ENCODE measurements at regions not wholly inside any gene's neighbourhood (a gene's known extent, or its start where the extent isn't known, plus 50 kb on each side); places are given as distances from the start of the nearest gene placed in this dataset.

GRCh38 chr10:10477844-10478243, 539.8 kb upstream of the CELF2 start:
- no peak for DNase-seq

DNA sequence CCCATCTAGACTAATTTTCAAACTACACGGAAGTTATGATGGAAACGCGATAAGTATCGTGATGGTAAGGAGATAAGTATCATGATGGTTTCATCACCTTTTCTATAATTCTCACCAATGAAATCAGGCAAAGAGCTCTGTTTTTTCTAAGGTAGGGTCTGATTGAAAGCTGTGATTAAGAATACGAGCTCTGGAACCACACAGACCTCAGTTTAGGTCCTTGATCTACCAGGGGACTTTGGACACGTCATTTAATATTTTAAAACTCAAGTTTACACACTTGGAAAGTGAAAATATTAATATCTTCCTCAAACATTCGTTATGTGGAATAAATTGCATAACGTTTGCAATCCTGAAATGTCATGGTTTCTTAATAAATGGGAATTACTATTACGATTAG, 538.2 kb upstream of the CELF2 start:
- DNase-seq = no peak

DNA sequence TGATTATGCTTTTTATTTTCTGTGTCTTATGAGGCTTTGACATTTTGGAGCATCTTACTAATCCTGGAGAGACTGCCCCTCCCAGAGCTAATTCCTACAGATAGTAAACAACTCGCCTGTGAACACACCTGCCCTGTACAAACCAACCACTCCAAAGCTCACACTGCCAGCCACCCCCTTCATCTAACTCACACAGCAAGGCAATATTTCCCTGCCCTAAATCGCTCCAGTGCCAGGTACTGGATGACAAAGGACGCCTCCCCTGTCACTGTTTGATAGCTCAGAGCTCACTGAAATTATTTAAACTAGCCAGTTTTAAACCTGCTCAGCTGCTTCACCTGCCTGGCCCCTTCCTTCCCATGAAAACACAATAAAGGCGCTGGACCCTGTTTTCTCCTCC, 535.1 kb upstream of the CELF2 start:
- no peak for DNase-seq

DNA sequence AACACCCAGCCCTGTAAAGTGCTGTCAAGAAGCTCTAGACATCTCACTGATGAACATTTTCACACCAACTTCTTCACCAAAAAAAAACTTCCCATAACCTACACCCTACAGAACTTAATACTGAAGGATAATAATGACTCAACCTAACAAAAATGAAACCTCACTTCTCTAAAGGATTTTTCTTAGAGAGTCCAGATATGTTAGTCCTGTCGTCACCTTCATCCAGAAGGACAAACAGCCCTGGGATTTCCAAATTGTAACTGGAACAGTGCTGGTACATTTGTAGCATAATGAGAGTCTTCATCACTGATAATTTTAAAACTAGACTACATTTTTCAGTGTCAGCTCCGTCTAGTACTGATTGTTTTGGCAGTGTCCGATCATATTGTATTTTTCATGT, 528.6 kb upstream of the CELF2 start:
- no peak for DNase-seq

DNA sequence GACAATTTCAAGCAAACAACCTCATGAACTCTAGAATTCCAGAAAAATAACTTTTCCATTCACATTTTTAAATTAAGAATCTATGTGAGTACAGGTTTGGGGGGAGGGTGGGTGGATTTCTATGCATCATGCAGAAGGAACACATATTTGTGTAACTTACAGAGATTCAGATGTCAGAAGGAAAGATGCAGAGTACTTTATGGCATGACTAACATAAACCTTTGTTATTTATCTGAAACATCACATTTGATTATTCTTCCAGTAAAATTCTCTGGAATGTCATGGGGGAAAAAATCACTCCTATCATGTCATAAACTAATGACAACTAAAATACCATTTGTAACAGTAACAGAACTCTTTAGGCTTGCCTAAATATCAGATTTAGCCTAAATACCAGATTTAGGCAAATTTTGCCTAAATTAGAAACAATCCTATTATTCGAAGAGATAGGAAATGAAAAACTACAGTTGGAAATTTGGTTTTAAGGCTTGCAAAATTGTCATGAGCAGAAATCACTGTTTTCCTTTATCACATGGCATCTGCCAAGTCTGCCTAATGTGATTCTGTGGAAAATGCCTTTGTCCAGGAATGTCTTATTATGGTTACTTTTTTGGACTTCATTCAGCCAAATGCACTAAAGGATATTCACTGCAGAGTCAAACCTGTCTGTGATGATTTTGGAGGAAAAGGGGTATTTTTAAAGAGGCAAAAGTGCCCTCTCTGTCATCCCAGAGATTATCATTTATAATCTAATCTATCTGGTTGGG, 527.7 kb upstream of the CELF2 start:
- DNase-seq = peak; percentile 1

DNA sequence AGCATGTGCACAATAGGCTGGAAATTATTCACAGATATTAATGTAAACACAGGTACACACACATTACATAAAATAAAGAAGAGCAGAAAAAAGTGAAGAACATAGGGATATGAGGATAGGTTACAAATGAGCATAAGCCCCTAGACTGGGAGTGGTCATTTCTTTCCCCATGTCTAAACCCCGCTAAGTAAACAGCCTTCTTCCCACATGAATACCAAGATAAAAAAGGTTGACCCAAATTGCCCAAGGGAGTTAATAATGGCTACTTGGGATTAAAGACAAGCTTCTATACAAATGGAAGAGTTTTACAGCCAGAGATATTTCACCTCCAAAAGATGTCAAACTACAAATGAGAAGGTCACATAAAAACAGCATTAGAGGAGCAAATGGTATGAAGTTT, 527.1 kb upstream of the CELF2 start:
- DNase-seq = no peak

- DNase-seq = no peak
Measured at GRCh38 chr10:10492420-10492819, 525.3 kb upstream of the CELF2 start.

GRCh38 chr10:10493833-10494232, 523.8 kb upstream of the CELF2 start:
- no peak for DNase-seq

- DNase-seq = no peak
Measured at GRCh38 chr10:10497245-10497644, 520.4 kb upstream of the CELF2 start.

DNA sequence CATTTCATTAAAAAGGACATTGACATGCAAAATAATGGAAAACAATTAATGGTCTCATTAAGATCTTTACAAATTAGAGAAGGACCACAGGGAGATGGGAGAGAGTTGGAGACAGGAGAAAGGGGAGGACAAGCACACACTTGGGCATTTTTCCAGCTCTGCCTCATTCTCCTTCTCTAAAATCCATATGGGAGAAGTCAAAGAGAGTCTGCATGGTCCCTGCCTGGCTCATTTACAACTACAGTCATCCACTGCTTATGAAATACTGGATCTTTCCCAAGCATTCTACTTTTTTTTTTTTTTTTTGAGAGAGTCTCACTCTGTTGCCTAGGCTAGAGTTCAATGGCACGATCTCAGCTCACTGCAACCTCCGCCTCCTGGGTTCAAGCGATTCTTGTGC, 518.9 kb upstream of the CELF2 start:
- DNase-seq = no peak

GRCh38 chr10:10499839-10500238, 517.8 kb upstream of the CELF2 start:
- no peak for DNase-seq

DNA sequence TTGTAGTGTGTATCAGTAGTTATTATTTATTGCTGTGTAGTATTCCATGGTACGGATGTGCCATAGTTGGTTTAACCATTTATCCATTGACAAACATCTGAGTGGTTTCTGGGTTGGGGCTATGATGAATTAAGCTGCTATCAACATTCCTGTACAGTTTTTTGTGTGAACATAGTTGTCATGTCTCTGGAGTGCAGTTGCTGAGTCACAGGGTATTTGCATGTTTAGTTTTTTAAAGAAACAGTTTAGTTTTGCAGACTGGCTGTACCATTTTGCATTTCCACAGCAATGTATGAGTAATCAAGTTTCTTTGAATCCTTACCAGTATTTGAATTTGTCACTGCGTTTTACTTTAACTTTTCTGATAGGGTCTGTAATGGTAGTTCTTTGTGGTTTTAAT, 516.7 kb upstream of the CELF2 start:
- DNase-seq = no peak

DNA sequence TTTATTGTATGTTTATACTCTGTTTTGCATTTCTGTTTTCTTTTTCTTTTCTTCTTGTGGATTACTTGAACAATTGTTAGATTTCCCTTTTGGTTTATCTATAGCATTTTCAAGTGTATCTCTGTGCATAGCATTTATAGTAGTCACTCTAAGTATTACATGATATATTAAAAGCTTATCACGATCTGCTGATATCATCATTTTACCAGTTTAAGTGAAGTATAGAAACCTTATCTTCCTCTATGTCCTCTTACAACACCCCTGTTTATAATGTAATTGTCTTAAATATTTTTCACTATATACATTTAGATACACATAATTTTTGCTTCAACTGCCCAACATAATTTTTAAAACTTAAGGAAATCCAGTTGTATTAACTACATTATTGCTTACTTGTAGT, 513.9 kb upstream of the CELF2 start:
- no peak for DNase-seq

DNA sequence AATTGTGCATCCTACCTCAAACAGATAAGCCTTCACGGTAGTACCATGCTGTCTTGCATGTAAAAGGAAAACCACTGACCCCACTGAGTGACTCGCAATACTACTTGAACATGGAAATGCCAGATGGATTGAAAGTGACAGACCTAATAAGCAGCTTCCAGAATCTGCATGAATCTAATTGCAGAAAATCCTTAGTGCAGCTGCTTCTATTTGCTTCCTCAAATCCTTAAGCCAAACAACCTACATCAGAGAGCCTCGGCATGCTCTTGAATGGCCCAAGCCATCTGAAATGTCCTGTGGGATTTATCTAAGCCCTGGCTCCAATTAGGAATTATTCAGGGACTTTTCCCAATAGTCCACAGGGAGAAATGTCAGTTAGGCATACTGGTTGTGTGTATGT, 509.5 kb upstream of the CELF2 start:
- no peak for DNase-seq

- no peak for DNase-seq
Measured at GRCh38 chr10:10510179-10510578, 507.5 kb upstream of the CELF2 start.

DNA sequence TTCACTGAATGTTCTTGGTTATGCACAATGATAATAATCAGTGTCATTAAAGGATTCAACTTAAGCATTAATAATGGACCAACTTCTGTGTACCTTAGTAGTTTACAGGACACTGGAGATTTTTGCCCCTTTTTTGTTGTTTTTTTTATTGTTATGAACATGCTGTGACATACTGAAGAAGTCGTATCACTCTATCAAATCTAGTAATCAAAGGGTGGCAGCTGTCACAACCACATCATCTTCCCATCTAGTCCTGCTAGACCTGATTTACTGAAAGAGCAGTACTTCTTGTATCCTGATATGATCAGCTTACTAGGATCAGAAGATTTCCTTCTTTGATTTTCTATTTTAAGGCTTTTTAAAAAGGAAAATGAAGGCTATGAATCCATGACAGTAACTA, 504.6 kb upstream of the CELF2 start:
- no peak for DNase-seq

DNA sequence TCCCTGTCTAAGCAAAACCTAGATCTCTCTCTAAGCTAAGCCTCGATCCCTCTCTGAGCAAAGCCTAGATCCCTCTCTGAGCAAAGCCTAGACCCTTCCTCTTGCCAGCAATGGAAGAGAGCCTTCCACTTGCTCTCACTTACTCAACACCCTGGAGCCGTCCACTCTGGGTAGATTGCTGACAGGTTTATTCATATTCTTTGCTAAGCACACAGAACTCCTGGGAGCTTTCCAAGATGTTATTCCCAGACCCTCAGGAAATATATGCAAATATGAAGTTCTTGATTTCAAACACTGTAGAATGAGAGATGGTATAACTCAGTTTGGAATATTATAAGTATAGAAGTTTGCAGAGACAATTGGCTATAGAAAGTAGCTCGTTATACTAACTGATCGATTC, 503.8 kb upstream of the CELF2 start:
- DNase-seq = no peak

- no peak for DNase-seq
Measured at GRCh38 chr10:10514797-10515196, 502.9 kb upstream of the CELF2 start.

- DNase-seq = no peak
Measured at GRCh38 chr10:10515479-10516204, 502.0 kb upstream of the CELF2 start.

GRCh38 chr10:10516346-10517130, 501.1 kb upstream of the CELF2 start:
- no peak for DNase-seq

DNA sequence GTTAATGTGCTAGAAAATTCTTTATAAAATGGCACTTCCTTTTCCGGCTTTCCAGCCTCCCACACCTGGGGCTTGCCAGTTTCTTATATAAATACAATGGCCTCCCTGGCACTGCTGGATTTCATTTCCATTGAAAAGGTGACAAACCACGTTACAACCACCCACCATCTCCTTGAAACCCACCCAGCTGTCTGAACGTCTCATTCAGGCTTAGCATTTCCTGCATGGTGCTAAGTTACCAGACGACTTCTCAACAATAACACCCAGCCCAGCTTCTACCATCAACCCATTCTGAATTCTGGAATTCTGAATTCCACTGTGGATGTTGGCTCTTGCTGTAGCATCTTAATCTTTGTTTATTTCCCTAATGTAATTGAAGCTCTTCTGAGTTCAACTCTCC, 499.8 kb upstream of the CELF2 start:
- no peak for DNase-seq

DNA sequence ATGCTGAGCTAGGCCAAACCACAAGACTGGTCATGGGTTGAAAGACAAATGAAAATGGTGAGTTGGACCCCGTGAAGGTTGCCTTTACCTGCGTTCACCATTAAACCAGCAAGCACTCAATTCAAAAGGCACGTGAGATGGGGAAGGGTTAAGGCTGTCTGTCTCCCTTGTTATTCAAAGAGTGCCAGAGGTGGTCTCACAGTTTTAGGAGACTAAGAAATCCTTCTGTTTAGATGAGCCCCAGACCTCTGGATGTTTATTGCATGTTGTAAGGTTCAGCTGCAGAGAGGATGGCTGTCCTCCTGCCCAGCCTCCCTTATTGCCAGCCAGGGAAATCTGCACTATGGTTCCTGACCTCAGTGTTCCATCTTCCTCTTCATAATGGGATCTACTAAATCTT, 498.0 kb upstream of the CELF2 start:
- DNase-seq = no peak

DNA sequence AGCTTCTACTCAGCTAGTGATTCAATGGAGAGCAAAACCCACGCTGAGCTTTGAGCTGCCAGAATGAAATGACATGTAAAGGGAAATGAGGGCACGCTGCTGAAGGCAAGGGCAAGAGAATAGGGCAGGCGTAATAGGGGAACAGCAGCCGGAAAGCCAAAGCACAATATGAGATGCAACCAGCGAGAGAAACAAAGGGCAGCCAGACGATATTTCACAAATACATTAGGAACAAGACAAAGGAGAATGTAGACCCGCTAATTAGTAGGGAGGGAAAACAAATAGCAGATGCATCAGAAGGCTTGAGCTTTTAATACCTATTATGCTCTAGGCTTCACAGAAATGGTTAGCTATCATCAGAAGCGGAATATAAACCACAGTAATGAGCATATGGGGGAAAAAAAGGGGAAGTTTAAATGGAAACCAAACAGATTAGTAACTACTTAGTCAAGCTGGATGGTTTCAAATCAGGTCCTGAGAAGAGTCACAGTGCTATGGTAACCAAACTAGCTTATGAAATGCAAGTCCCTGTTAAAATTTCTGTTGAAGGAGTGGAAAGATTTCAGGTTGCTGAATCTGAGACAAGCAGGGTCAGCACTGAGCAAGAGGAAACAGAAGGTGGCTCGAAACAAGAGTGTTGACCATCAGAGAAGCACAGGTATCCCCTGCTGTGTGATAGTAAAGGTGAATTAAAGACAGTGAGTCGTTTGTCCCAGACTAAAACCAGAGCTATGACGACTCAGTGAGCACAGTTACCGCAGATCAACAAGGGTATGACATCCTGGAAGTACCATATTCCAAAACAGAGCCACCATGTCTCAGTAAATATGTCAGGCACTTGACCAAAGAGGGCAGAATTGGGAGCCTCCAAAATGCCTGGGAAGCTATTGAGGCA, 496.9 kb upstream of the CELF2 start:
- DNase-seq = no peak
